ENCODE measurements at regions not wholly inside any gene's neighbourhood (a gene's known extent, or its start where the extent isn't known, plus 50 kb on each side); places are given as distances from the start of the nearest gene placed in this dataset.
"Not testable (repeated sequence)": the region's sequence is repeated elsewhere in the genome, so short reads cannot be mapped to it uniquely, and the experiment has no call there.

- H3K79me1 ChIP-seq (ENCODE audit: low read depth, low read length); H3K27me3 ChIP-seq (replicated peaks in 1 of 4; ENCODE audit: control insufficient read depth in 3 of 4, extremely low read depth in 1 of 4, insufficient read depth in 3 of 4, low read length in 3 of 4); H3K4ac ChIP-seq (replicated peaks; ENCODE audit: insufficient read length, low read depth, low read length); H2BK120ac ChIP-seq (replicated peaks; ENCODE audit: low read depth, low read length); H2BK20ac ChIP-seq (ENCODE audit: low read length); H3K79me2 ChIP-seq (ENCODE audit: control insufficient read depth in 1 of 2, insufficient read depth in 2 of 2, low read length in 2 of 2); H2BK12ac ChIP-seq (ENCODE audit: low read depth, low read length); H4K91ac ChIP-seq (replicated peaks; ENCODE audit: insufficient read length, low read length); H3K23me2 ChIP-seq (ENCODE audit: low read depth, low read length); H2AFZ ChIP-seq (ENCODE audit: low read length); H3K9me3 ChIP-seq (ENCODE audit: insufficient read depth in 2 of 2, low read depth in 1 of 2, low read length in 1 of 2); H3K27ac ChIP-seq (ENCODE audit: low read depth, low read length); H4K20me1 ChIP-seq (replicated peaks in 1 of 2; ENCODE audit: control insufficient read depth in 1 of 2, insufficient read depth in 2 of 2, low read length in 2 of 2); FAIRE-seq; H4K5ac ChIP-seq (ENCODE audit: insufficient read length, low read depth, low read length); H4K8ac ChIP-seq (ENCODE audit: extremely low read depth, insufficient read depth, low read length); H2AK5ac ChIP-seq (ENCODE audit: low read depth, low read length); H3K23ac ChIP-seq (ENCODE audit: insufficient read length); H3K9ac ChIP-seq (replicated peaks in 1 of 4; ENCODE audit: extremely low read depth in 1 of 4, low read depth in 3 of 4, low read length in 3 of 4); H2BK15ac ChIP-seq (ENCODE audit: low read length); H3K56ac ChIP-seq (replicated peaks; ENCODE audit: insufficient read length, low read depth, low read length); H2BK5ac ChIP-seq (ENCODE audit: low read depth, low read length); H3K18ac ChIP-seq (ENCODE audit: extremely low read depth, low read length); H3K14ac ChIP-seq (ENCODE audit: insufficient read length); CTCF ChIA-PET (ENCODE audit: partially characterized antibody); H3K4me1 ChIP-seq (replicated peaks in 1 of 4; ENCODE audit: control insufficient read depth in 3 of 4, insufficient read depth in 4 of 4, low read length in 3 of 4); H3K36me3 ChIP-seq (ENCODE audit: control insufficient read depth in 2 of 4, insufficient read depth in 4 of 4, low read length in 3 of 4): not testable (repeated sequence)
- TF ChIP-seq YY1 (IDR thresholded peaks at IDR 0.05; ENCODE audit: low read depth, low read length) (peak; percentile 34; the same call in 1 of the 2 replicates), KDM4A (IDR thresholded peaks at IDR 0.05; ENCODE audit: low read depth, low read length, severe bottlenecking) (peak; percentile 25), TAF1 (IDR thresholded peaks at IDR 0.05; ENCODE audit: low read depth, low read length) (0 out of 2 replicates have a peak, but pooled peaks have one; percentile 25)
- WGBS, 2 experiments (ENCODE audit: extremely low coverage in 1 of 2, insufficient coverage in 1 of 2, insufficient read length in 1 of 2, insufficient replicate concordance in 2 of 2, low coverage in 1 of 2, low lambda C conversion rate in 2 of 2, missing lambda C conversion rate in 1 of 2), result 27% methylated on average over 21 of the region's 25 CpGs; no CpG with 5 or more reads in 1 of the 2 experiments
- DNase-seq (ENCODE audit: low read depth in 1 of 2, low spot score in 2 of 2), result peak in 1 of 2 experiments; percentile 73
- Histone ChIP-seq H3K4me3 (ENCODE audit: extremely low read depth in 1 of 4, insufficient read depth in 2 of 4, low read depth in 3 of 4, low read length in 4 of 4) (peak overlapping the region in 2 of 4 experiments; percentile 43 to 53; a peak in 3 of 8 replicates), H3K4me2 (ENCODE audit: insufficient read depth in 1 of 2, low read depth in 2 of 2, low read length in 2 of 2) (peak overlapping the region in 1 of 2 experiments; percentile 13; a peak in 1 of 4 replicates)
- POLR2A ChIA-PET (ENCODE audit: partially characterized antibody), result interaction anchor here (0.8 to 1.6 kb wide), 2 partner anchors 12 to 18 kb away, joined by 3 to 5 read pairs; no protein-coding TSS in a partner anchor
These were observed 216.7 kb upstream of the FZD8 start for GRCh38 chr10:35858676-35859283.
